ENCODE measurements at regions not wholly inside any gene's neighbourhood (a gene's known extent, or its start where the extent isn't known, plus 50 kb on each side); places are given as distances from the start of the nearest gene placed in this dataset.
"Not testable (repeated sequence)": the region's sequence is repeated elsewhere in the genome, so short reads cannot be mapped to it uniquely, and the experiment has no call there.

DNA sequence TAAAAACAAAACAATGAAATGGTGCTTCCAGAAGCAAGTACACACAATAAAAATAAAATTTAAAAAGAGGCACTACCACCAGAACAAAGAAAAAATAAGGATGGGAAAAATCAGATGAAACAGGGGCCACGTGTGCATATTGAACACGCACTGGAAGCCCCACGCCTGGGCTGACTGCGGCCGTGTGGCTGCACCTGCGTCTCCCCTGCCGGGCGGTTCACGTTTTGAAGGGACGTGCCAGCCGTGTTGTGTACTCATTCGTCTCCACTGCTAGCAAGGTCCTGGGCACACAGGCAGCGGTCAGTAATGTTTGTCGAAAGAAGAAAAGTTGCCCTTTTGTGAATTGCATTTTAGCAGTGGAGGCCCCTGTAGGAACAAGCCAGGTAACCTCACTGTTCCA lies 255.9 kb upstream of the RNF32 start:
- no peak for DNase-seq (ENCODE audit: low read depth)

DNA sequence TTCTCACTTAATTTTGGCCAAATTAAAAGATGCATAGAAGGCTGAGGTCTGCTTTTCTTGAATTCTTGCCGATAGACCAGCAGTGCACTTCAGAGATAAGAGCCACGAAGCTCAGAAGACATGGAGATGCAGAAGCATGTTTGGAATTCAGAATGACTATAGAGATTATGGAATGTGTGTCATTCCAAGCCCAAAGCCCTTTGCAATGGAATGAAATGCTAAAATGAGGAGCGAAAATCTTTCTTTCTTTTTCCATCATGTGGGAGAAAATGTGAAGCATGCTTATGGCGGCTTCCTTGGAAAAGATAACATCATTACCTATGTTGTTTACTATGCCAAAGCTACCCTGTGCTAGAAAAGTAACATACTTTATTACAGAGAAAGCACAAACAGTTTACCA lies 257.0 kb upstream of the RNF32 start:
- DNase-seq (ENCODE audit: low read depth): no peak

- DNase-seq (ENCODE audit: low read depth): no peak
These were observed 260.3 kb upstream of the RNF32 start for GRCh38 chr7:156380261-156380660.

DNA sequence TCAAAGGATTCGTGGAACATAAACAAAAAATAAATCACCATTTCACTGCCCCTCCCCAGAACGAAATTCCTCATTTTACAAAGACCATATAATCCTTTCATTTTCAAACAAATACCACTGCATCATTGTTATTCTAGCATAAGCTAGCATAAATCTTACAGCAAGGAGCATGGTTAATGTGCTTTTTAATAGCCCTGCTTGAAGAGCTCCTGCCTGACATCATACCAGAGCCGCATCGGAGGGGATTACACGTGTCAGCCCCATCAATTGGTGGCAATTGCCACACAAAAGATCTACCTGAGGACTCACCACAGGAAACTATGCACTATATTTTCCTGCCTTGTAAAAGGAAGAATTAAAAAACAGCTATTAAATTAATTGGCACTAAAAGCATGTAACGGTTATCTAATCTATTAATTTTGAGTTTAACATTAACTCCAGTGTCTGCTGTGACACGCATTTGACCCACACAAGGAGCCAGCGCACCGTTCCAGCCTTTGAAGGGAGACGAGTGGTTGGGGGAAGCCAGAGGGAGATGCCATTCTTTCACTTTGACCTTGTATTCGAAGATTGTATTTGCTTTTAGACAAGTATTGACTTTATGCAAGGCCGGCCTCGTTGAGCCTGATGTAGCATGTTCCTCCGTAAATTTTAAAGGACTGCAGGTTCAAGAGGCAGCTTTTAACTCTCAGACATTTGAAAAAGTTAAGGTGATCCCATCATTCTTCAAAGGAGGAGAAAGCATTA lies 261.1 kb upstream of the RNF32 start:
- no peak for DNase-seq (ENCODE audit: low read depth)

DNA sequence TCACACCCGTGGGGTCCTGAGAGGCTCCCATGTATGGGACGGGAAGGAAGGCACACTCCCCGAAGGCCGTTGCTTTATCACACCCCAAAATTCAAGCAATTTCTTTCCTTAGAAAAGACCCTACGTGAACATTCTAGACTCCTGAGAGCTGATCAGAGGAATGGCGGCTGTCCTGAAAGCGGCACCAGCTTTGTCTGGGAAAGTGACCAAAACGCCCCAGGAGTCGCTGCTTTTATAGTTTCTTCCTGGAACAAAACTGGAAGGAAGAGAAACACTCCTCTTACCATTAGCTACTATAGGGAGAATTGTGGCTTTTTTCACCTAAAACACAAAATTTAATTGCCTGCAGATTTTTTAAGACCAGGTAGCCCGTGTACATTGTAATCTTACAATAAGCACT lies 261.8 kb upstream of the RNF32 start:
- DNase-seq (ENCODE audit: low read depth): no peak

GRCh38 chr7:156376317-156376716 lies 264.3 kb upstream of the RNF32 start:
- DNase-seq (ENCODE audit: low read depth): no peak

- no peak for DNase-seq (ENCODE audit: low read depth)
These were observed 266.2 kb upstream of the RNF32 start for GRCh38 chr7:156374335-156374734.

- not testable (repeated sequence) for DNase-seq (ENCODE audit: low read depth)
These were observed 270.6 kb upstream of the RNF32 start for GRCh38 chr7:156369929-156370328.

- no peak for DNase-seq (ENCODE audit: low read depth)
These were observed 272.3 kb upstream of the RNF32 start for GRCh38 chr7:156368053-156368843.

DNA sequence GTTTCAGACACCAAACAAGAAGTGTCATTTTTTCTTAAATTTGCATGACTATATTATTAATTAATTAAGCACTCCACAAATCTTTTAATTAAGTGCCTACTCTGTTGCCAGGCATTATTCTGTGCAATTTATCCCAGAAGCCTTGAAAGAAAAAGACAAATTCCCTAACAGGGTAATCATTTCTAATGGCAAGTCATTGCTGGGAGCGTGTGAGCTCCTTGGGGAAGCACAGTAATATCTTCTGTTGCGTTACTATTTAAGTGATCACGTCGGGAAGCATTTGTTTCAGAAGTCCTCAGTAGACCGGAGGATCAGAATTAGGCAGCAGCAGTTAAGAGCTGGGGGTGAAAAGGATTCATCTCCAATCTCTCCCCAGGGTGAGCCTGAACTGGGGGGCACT lies 276.8 kb upstream of the RNF32 start:
- no peak for DNase-seq (ENCODE audit: low read depth)

DNA sequence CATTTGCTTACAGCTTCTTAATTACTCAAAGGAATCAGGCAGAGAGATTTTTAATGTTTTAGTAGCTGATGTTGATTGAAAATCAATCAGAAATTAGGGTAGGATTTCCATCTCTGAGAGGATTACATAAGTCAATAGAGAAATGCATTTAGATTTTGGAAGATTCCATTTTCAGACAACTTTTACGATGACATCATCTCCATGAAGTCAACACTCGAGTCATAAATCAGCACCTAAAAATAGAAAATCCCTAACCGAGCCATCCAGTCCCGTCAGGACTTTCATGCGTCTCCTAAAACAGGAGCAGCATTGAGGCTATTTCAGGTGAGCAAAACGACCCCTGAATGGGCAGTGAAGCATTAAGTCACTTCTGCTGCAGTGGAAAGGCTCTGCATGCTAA lies 279.7 kb upstream of the RNF32 start:
- DNase-seq (ENCODE audit: low read depth): no peak

GRCh38 chr7:156356551-156356950 lies 284.0 kb upstream of the RNF32 start:
- DNase-seq (ENCODE audit: low read depth): no peak

GRCh38 chr7:156353352-156353751 lies 287.2 kb upstream of the RNF32 start:
- no peak for DNase-seq (ENCODE audit: low read depth)

- not testable (repeated sequence) for DNase-seq (ENCODE audit: low read depth)
These were observed 292.8 kb upstream of the RNF32 start for GRCh38 chr7:156347703-156348248.

GRCh38 chr7:156347132-156347531 lies 293.4 kb upstream of the RNF32 start:
- DNase-seq (ENCODE audit: low read depth): no peak

GRCh38 chr7:156344595-156344994 lies 296.0 kb upstream of the RNF32 start:
- DNase-seq (ENCODE audit: low read depth): no peak

- peak; percentile 91 for DNase-seq (ENCODE audit: low read depth)
These were observed 305.9 kb upstream of the RNF32 start for GRCh38 chr7:156334636-156335035.

GRCh38 chr7:156327916-156328315 lies 312.7 kb upstream of the RNF32 start:
- DNase-seq (ENCODE audit: low read depth): no peak

DNA sequence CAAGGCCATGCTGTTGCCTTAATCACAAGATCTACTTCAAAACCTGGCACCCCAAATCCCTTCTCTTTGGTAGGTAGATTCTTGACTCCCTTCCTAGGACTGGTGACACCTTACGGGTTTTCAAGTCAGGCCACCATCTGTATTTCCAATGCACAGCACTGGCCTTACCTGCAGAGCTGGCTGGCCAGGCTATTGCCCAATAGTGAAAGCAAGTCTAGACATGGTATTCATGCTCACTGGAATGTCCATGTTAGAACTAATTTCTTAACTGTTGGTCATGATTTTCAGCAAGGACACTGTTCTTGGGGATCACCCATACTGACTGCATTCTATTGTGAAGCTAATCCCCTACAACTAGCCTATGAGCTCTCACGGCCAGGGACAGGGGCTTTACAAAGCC lies 313.1 kb upstream of the RNF32 start:
- no peak for DNase-seq (ENCODE audit: low read depth)

DNA sequence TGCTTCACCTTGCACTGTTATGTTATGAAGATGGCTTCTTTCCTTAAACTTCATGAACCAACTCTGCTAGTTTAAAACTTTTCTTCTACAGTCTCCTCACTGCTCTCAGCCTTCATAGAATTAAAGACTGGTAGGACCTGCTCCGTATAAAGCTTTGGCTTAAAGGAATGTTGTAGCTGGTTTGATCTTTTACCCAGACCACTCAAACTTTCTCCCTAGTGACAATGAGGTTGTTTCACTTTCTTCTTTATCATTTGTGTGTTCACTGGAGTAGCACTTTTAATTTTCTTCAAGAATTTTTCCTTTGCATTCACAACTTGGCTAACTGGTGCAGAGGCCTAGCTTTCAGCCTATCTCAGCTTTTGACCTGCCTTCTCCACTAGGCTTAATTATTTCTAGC lies 316.4 kb upstream of the RNF32 start:
- no peak for DNase-seq (ENCODE audit: low read depth)

DNA sequence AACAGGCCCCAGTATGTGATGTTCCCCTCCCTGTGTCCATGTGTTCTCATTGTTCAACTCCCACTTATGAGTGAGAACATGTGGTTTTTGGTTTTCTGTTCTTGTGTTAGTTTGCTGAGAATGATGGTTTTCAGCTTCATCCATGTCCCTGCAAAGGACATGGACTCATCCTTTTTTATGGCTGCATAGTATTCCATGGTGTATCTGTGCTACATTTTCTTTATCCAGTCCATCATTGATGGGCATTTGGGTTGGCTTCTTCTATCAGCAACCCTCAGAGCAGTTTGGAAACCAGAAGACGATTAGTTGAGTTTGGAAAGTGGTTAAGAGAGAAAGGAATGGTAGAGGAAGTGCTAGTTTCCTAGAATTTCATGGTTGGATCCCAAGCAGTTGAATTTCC lies 319.1 kb upstream of the RNF32 start:
- not testable (repeated sequence) for DNase-seq (ENCODE audit: low read depth)

DNA sequence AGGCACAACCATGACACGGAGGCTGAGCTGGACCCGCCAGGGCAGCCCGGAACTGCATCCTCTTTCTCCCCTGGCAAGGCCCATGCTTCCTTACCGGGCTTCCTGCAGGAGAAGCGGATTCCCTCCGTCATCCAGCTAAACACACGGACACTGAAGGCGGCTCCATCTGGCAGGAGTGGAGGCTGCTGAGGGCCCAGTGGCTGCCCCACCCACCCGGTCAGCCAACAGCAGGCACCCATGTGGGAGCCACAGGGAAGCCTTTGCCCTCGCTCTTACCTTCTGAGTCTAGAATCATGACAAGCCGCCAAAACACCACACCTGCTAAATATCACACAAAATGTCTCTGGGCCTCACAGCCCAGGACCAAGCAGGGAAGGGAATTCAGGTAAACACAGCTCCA lies 321.6 kb upstream of the RNF32 start:
- peak; percentile 59 for DNase-seq (ENCODE audit: low read depth)

DNA sequence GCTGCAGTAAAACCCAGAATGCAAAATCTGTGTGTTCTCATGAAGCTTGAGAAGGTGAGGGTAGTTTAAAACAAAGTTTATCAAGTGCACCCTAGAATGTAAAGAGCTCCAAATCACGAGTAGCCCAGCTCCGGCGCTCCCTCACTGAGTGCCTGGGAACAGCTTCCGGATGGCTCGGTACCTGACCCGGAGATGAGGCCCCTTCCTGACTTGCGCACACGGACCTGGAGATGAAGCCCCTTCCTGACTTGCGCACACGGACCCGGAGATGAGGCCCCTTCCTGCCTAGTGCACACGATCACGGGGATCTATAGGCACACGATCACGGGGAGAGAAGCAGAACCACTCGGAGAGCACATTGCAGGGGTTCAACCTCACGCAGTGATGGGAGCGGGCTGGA lies 322.1 kb upstream of the RNF32 start:
- peak; percentile 97 for DNase-seq (ENCODE audit: low read depth)

Measured in Daoy (cell line).